Esophagus (tissue), 2 donors: ENCODE measurements at regions not wholly inside any gene's neighbourhood (a gene's known extent, or its start where the extent isn't known, plus 50 kb on each side); places are given as distances from the start of the nearest gene placed in this dataset.

Source experiments
- H3K27ac ChIP-seq, 2 donors: one replicate each; pipeline ENCODE4 v1.5.1; 2013; ENCODE audit warnings: low read depth in 2 of 2, mild to moderate bottlenecking in 2 of 2, inconsistent platforms in 1 of 2, low read length in 1 of 2, moderate library complexity in 1 of 2
- H3K27me3 ChIP-seq, 2 donors: one replicate each; pipeline ENCODE4 v1.6.1; 2013; ENCODE audit warnings: low read length in 2 of 2, control low read depth in 1 of 2, mild to moderate bottlenecking in 1 of 2; ENCODE audit not compliant: insufficient read depth in 2 of 2, control insufficient read depth in 1 of 2
- H3K36me3 ChIP-seq, 2 donors: one replicate each; pipeline ENCODE4 v1.6.1; 2013; ENCODE audit warnings: low read length in 1 of 2; ENCODE audit not compliant: control insufficient read depth in 2 of 2, insufficient read depth in 2 of 2
- H3K4me1 ChIP-seq, 2 donors: one replicate each; pipeline ENCODE4 v1.6.1; 2013; ENCODE audit warnings: low read length in 1 of 2; ENCODE audit not compliant: control insufficient read depth in 2 of 2, insufficient read depth in 2 of 2
- H3K4me3 ChIP-seq, 2 donors: one replicate each; pipeline ENCODE4 v1.5.1; 2013; ENCODE audit warnings: low read length in 2 of 2, mild to moderate bottlenecking in 2 of 2, low read depth in 1 of 2, moderate library complexity in 1 of 2
- H3K9me3 ChIP-seq, 2 donors: one replicate each; pipeline ENCODE4 v1.6.1; 2013; ENCODE audit warnings: mild to moderate bottlenecking in 2 of 2, low read depth in 1 of 2, low read length in 1 of 2, moderate library complexity in 1 of 2; ENCODE audit not compliant: control insufficient read depth in 2 of 2, insufficient read depth in 1 of 2
- WGBS, 2 donors: extraction: QIAGEN DNeasy Blood & Tissue Kit; methylation state at CpG; one replicate each; pipeline ENCODE4 v1.1.7; 2013; 5-methylcytosine and 5-hydroxymethylcytosine counted together
- donor health status: healthy with polysubstance abuse.
- donor health status: Bipolar disorder and iron deficiency.

DNA sequence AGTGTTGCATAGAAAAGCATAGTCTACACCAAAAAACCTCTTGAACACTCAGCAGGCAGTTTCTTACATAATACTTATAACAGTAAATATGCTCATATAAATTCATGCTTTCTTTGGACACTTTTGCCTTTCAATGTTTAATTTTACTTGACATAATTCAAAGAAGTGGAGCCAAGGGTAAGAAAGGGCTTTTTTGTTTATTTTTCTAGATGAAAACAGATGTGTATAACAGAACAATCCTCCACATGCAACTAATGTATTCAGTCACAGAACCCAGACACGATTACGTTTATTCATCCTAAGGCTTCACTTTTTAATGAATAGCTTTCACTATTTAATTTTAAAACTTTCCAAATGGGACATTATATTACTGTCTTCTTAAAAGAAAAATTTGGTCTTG is 58.0 kb upstream of the PTPN13 start:
- 74 to 79% methylated on average over 2 of the region's 2 CpGs for WGBS, 2 donors
- no peaks in the 10 kb centered on the region for H3K27me3 ChIP-seq
- H3K27ac ChIP-seq, result no peak overlapping the region
- no peak overlapping the region for H3K4me3 ChIP-seq
- H3K36me3 ChIP-seq, result no peaks in the 10 kb centered on the region
- H3K9me3 ChIP-seq, result no peaks in the 10 kb centered on the region
- no peaks in the 10 kb centered on the region for H3K4me1 ChIP-seq

- no peaks in the 10 kb centered on the region for H3K36me3 ChIP-seq
- 72 to 94% methylated on average over 4 of the region's 4 CpGs for WGBS, 2 donors
- H3K9me3 ChIP-seq, result peaks cover 0 to 4% of the 10 kb centered on the region in 2 donors
- H3K4me3 ChIP-seq, result no peak overlapping the region
- H3K27ac ChIP-seq, result no peak overlapping the region
- H3K27me3 ChIP-seq, result no peaks in the 10 kb centered on the region
- no peaks in the 10 kb centered on the region for H3K4me1 ChIP-seq
These were observed 51.6 kb upstream of the PTPN13 start for GRCh38 chr4:86542319-86543027.

- H3K4me1 ChIP-seq, result no peaks in the 10 kb centered on the region
- peaks cover 0 to 4% of the 10 kb centered on the region in 2 donors for H3K9me3 ChIP-seq
- 86 to 87% methylated on average over 3 of the region's 3 CpGs for WGBS, 2 donors
- no peak overlapping the region for H3K27ac ChIP-seq
- H3K36me3 ChIP-seq, result no peaks in the 10 kb centered on the region
- H3K27me3 ChIP-seq, result no peaks in the 10 kb centered on the region
- no peak overlapping the region for H3K4me3 ChIP-seq
These were observed 51.0 kb upstream of the PTPN13 start for GRCh38 chr4:86543080-86543479.

- WGBS, 2 donors, result 44 to 48% methylated on average over 2 of the region's 2 CpGs
- no peaks in the 10 kb centered on the region for H3K36me3 ChIP-seq
- H3K27ac ChIP-seq, result no peak overlapping the region
- peaks cover 0 to 4% of the 10 kb centered on the region in 2 donors for H3K9me3 ChIP-seq
- no peaks in the 10 kb centered on the region for H3K27me3 ChIP-seq
- no peaks in the 10 kb centered on the region for H3K4me1 ChIP-seq
- no peak overlapping the region for H3K4me3 ChIP-seq
These were observed 50.4 kb upstream of the PTPN13 start for GRCh38 chr4:86543560-86544309.

- Histone ChIP-seq H3K27ac (no peak overlapping the region), H3K9me3 (peaks cover 0 to 4% of the 10 kb centered on the region in 2 donors), H3K27me3 (no peaks in the 10 kb centered on the region), H3K4me3 (no peak overlapping the region), H3K4me1 (no peaks in the 10 kb centered on the region), H3K36me3 (no peaks in the 10 kb centered on the region)
- 24 to 52% methylated on average over 2 of the region's 2 CpGs for WGBS, 2 donors
These were observed 49.7 kb upstream of the PTPN13 start for GRCh38 chr4:86544310-86544966.
